GM12891 (cell line): ENCODE measurements at regions not wholly inside any gene's neighbourhood (a gene's known extent, or its start where the extent isn't known, plus 50 kb on each side); places are given as distances from the start of the nearest gene placed in this dataset.

Experiments used
- POLR2A ChIP-seq: IDR thresholded peaks from 2 replicates; pipeline ENCODE4 v1.6.1; 2011; ENCODE audit warnings: low read depth, low read length, control low read depth
- TAF1 ChIP-seq: IDR thresholded peaks from 2 replicates; pipeline ENCODE4 v1.6.1; 2011; ENCODE audit warnings: low read depth, low read length, control low read depth

DNA sequence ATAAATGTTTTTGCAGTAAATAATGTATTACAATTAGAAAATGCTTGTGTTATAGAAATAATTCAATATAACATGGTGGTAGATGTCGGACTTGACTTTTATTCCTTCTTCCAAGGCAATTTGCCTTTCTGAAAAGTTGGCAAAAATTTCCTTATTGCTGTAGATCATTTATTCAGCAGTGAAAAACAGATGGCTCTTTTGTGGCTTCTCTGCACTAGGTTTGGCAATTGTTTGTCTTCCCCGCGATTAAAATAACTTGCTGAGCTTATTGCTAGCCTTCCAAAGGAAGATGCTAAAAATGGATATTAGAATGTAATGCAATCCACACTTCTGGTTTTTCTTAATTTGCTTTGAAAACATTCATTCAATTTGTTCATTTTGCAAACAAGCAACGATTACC is 1977.9 kb upstream of the ADGRL3 start:
- no peak for TF ChIP-seq POLR2A
- no peak for TF ChIP-seq TAF1
